HepG2 (cell line): ENCODE measurements at regions not wholly inside any gene's neighbourhood (a gene's known extent, or its start where the extent isn't known, plus 50 kb on each side); places are given as distances from the start of the nearest gene placed in this dataset.
"Not testable (repeated sequence)": the region's sequence is repeated elsewhere in the genome, so short reads cannot be mapped to it uniquely, and the experiment has no call there.

Experiments used
- CREM ChIP-seq, 2 experiments: sonication (generic) in 1 of 2; formaldehyde crosslinking in 1 of 2; IDR thresholded peaks; 2 replicates each; pipeline versions ENCODE4 v1.4.0 to v1.6.1; 2016 to 2020; ENCODE audit warnings: antibody characterized with exemption in 1 of 2, mild to moderate bottlenecking in 1 of 2, missing genetic modification reagents in 1 of 2
- DMAP1 ChIP-seq: IDR thresholded peaks from 2 replicates; pipeline ENCODE4 v1.6.1; 2016
- ELF3 ChIP-seq: IDR thresholded peaks from 2 replicates; pipeline ENCODE4 v1.6.1; 2016; ENCODE audit warnings: missing genetic modification reagents, missing compliant biosample characterization
- ERF ChIP-seq: IDR thresholded peaks from 2 replicates; pipeline ENCODE4 v1.6.1; 2018; ENCODE audit warnings: missing biosample characterization, missing genetic modification reagents
- HDAC2 ChIP-seq: sonication (generic); formaldehyde crosslinking; IDR thresholded peaks from 2 replicates; pipeline ENCODE4 v1.4.0; 2020; ENCODE audit warnings: missing genetic modification reagents
- HOXD1 ChIP-seq: sonication (generic); formaldehyde crosslinking; IDR thresholded peaks from 2 replicates; pipeline ENCODE4 v1.5.0; 2020; ENCODE audit warnings: missing genetic modification reagents
- KAT7 ChIP-seq: IDR thresholded peaks from 2 replicates; pipeline ENCODE4 v1.6.1; 2018; ENCODE audit warnings: borderline replicate concordance, missing compliant biosample characterization
- KDM6A ChIP-seq: IDR thresholded peaks from 2 replicates; pipeline ENCODE4 v1.6.1; 2016; ENCODE audit warnings: low read depth
- NR2F6 ChIP-seq, 2 experiments: IDR thresholded peaks; 2 replicates each; pipeline ENCODE4 v1.6.1; 2016; ENCODE audit warnings: antibody characterized with exemption in 1 of 2, mild to moderate bottlenecking in 1 of 2
- PAXIP1 ChIP-seq: sonication (generic); formaldehyde crosslinking; conservative IDR thresholded peaks from 2 replicates; pipeline ENCODE4 v1.4.0; 2020; ENCODE audit warnings: mild to moderate bottlenecking, missing genetic modification reagents, moderate library complexity
- PPARG ChIP-seq: conservative IDR thresholded peaks from 2 replicates; pipeline ENCODE4 v1.6.1; 2016; ENCODE audit warnings: missing biosample characterization, missing genetic modification reagents
- RARA ChIP-seq: IDR thresholded peaks from 2 replicates; pipeline ENCODE4 v1.6.1; 2016; ENCODE audit warnings: missing genetic modification reagents, missing compliant biosample characterization
- RXRA ChIP-seq: sonication (generic); formaldehyde crosslinking; IDR thresholded peaks from 2 replicates; pipeline ENCODE4 v1.5.1; 2020; ENCODE audit warnings: missing genetic modification reagents
- SOX6 ChIP-seq, 2 experiments: fragments of 450-650 bp in 1 of 2; sonication (generic) in 1 of 2; formaldehyde crosslinking in 1 of 2; IDR thresholded peaks; 2 replicates each; pipeline versions ENCODE4 v1.4.0 to v1.6.1; 2017 to 2020; ENCODE audit warnings: antibody characterized with exemption in 1 of 2, mild to moderate bottlenecking in 1 of 2, missing genetic modification reagents in 1 of 2
- ZBTB3 ChIP-seq: sonication (generic); formaldehyde crosslinking; IDR thresholded peaks from 2 replicates; pipeline ENCODE4 v1.4.0; 2020; ENCODE audit warnings: low read depth, mild to moderate bottlenecking, moderate library complexity, missing genetic modification reagents, borderline replicate concordance
- ZNF629 ChIP-seq: sonication (generic); formaldehyde crosslinking; conservative IDR thresholded peaks from 2 replicates; pipeline ENCODE4 v1.5.0; 2020; ENCODE audit warnings: missing genetic modification reagents
- TF ChIP-seq, protein P1 (sequence below): sonication (generic); formaldehyde crosslinking; IDR thresholded peaks from 2 replicates; pipeline ENCODE4 v1.4.0; 2020; ENCODE audit warnings: low read depth, missing genetic modification reagents
- TF ChIP-seq, protein P2 (sequence below): IDR thresholded peaks from 2 replicates; pipeline ENCODE4 v1.4.0; 2020; ENCODE audit warnings: mild to moderate bottlenecking, missing genetic modification reagents

DNA sequence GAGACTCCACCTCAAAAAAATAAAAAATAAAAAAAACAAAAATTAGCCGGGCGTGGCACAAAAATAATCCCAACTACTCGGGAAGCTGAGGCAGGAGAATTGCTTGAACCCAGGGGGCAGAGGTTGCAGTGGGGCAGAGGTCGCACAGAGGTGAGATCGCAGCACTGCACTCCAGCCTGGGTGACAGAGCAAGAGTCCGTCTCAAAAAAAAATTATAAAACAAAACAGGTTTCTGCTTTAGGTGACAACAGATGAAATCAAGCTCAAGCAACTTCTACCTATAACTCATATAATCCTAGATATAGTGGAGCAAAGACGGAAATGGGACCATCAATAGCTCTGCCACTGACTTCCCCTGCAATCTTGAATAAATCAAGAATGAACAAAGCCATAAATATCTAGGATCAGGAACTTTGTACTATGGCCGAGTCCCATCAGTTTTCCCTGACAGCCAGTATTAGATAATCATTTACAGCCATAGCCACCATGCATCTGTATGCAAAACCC, 53.6 kb upstream of the PDPR start (continued):
- TF ChIP-seq, protein P1, sequence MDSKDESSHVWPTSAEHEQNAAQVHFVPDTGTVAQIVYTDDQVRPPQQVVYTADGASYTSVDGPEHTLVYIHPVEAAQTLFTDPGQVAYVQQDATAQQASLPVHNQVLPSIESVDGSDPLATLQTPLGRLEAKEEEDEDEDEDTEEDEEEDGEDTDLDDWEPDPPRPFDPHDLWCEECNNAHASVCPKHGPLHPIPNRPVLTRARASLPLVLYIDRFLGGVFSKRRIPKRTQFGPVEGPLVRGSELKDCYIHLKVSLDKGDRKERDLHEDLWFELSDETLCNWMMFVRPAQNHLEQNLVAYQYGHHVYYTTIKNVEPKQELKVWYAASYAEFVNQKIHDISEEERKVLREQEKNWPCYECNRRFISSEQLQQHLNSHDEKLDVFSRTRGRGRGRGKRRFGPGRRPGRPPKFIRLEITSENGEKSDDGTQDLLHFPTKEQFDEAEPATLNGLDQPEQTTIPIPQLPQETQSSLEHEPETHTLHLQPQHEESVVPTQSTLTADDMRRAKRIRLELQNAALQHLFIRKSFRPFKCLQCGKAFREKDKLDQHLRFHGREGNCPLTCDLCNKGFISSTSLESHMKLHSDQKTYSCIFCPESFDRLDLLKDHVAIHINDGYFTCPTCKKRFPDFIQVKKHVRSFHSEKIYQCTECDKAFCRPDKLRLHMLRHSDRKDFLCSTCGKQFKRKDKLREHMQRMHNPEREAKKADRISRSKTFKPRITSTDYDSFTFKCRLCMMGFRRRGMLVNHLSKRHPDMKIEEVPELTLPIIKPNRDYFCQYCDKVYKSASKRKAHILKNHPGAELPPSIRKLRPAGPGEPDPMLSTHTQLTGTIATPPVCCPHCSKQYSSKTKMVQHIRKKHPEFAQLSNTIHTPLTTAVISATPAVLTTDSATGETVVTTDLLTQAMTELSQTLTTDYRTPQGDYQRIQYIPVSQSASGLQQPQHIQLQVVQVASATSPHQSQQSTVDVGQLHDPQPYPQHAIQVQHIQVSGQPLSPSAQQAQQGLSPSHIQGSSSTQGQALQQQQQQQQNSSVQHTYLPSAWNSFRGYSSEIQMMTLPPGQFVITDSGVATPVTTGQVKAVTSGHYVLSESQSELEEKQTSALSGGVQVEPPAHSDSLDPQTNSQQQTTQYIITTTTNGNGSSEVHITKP (CRISPR knock-in tag), result 0 out of 2 replicates have a peak, but pooled peaks have one; percentile 41
- TF ChIP-seq HDAC2 (CRISPR knock-in tag), result 0 out of 2 replicates have a peak, but pooled peaks have one; percentile 31
- not testable (repeated sequence) for TF ChIP-seq SOX6 (IDR thresholded peaks at IDR 0.05); CREM (CRISPR knock-in tag; IDR thresholded peaks at IDR 0.05)
- TF ChIP-seq SOX6 (CRISPR knock-in tag; IDR thresholded peaks at IDR 0.05), result peak; percentile 33; the same call in 1 of the 2 replicates
- TF ChIP-seq ERF (CRISPR knock-in tag), result 0 out of 2 replicates have a peak, but pooled peaks have one; percentile 20
- 0 out of 2 replicates have a peak, but pooled peaks have one; percentile 25 for TF ChIP-seq ELF3 (CRISPR knock-in tag)
- peak; percentile 82 for TF ChIP-seq PPARG (CRISPR knock-in tag)
- TF ChIP-seq, protein P2, sequence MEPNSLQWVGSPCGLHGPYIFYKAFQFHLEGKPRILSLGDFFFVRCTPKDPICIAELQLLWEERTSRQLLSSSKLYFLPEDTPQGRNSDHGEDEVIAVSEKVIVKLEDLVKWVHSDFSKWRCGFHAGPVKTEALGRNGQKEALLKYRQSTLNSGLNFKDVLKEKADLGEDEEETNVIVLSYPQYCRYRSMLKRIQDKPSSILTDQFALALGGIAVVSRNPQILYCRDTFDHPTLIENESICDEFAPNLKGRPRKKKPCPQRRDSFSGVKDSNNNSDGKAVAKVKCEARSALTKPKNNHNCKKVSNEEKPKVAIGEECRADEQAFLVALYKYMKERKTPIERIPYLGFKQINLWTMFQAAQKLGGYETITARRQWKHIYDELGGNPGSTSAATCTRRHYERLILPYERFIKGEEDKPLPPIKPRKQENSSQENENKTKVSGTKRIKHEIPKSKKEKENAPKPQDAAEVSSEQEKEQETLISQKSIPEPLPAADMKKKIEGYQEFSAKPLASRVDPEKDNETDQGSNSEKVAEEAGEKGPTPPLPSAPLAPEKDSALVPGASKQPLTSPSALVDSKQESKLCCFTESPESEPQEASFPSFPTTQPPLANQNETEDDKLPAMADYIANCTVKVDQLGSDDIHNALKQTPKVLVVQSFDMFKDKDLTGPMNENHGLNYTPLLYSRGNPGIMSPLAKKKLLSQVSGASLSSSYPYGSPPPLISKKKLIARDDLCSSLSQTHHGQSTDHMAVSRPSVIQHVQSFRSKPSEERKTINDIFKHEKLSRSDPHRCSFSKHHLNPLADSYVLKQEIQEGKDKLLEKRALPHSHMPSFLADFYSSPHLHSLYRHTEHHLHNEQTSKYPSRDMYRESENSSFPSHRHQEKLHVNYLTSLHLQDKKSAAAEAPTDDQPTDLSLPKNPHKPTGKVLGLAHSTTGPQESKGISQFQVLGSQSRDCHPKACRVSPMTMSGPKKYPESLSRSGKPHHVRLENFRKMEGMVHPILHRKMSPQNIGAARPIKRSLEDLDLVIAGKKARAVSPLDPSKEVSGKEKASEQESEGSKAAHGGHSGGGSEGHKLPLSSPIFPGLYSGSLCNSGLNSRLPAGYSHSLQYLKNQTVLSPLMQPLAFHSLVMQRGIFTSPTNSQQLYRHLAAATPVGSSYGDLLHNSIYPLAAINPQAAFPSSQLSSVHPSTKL (CRISPR knock-in tag), result 0 out of 2 replicates have a peak, but pooled peaks have one; percentile 10
- 0 out of 2 replicates have a peak, but pooled peaks have one; percentile 17 for TF ChIP-seq KAT7
- peak; percentile 87 for TF ChIP-seq RARA (CRISPR knock-in tag)
- TF ChIP-seq ZBTB3 (CRISPR knock-in tag), result peak; percentile 30; the same call in 1 of the 2 replicates
- peak; percentile 61 for TF ChIP-seq PAXIP1 (CRISPR knock-in tag)
- peak; percentile 64 for TF ChIP-seq NR2F6 (IDR thresholded peaks at IDR 0.05)
- peak; percentile 55 for TF ChIP-seq NR2F6 (CRISPR knock-in tag; IDR thresholded peaks at IDR 0.05)
- peak; percentile 17; the same call in 1 of the 2 replicates for TF ChIP-seq DMAP1 (CRISPR knock-in tag)
- peak; percentile 85 for TF ChIP-seq RXRA (CRISPR knock-in tag)
- 0 out of 2 replicates have a peak, but pooled peaks have one; percentile 8 for TF ChIP-seq ZNF629
- TF ChIP-seq KDM6A (CRISPR knock-in tag), result 0 out of 2 replicates have a peak, but pooled peaks have one; percentile 18
- TF ChIP-seq HOXD1 (CRISPR knock-in tag), result peak; percentile 82
- 0 out of 2 replicates have a peak, but pooled peaks have one; percentile 16 for TF ChIP-seq CREM (IDR thresholded peaks at IDR 0.05)
- TF ChIP-seq, all 625 proteins: peak for 32; not testable (repeated sequence) for 593
